ENCODE measurements at regions not wholly inside any gene's neighbourhood (a gene's known extent, or its start where the extent isn't known, plus 50 kb on each side); places are given as distances from the start of the nearest gene placed in this dataset.
"Not testable (repeated sequence)": the region's sequence is repeated elsewhere in the genome, so short reads cannot be mapped to it uniquely, and the experiment has no call there.

GRCh38 chr22:22117864-22118544, 126.6 kb upstream of the VPREB1 start:
- DNase-seq: not testable (repeated sequence)

GRCh38 chr22:22116997-22117770, 127.4 kb upstream of the VPREB1 start:
- DNase-seq: not testable (repeated sequence)

GRCh38 chr22:22113701-22114100, 130.9 kb upstream of the VPREB1 start:
- DNase-seq: no peak

- no peak for DNase-seq
Measured at GRCh38 chr22:22112533-22113294, 130.1 kb upstream of the TOP3B start.

- DNase-seq: no peak
Measured at GRCh38 chr22:22111983-22112382, 129.4 kb upstream of the TOP3B start.

GRCh38 chr22:22111267-22111751, 128.7 kb upstream of the TOP3B start:
- DNase-seq: no peak

GRCh38 chr22:22110548-22111266, 128.1 kb upstream of the TOP3B start:
- peak in 1 of 2 experiments; percentile 23 for DNase-seq

- no peak for DNase-seq
Measured at GRCh38 chr22:22109693-22110466, 127.3 kb upstream of the TOP3B start.

- no peak for DNase-seq
Measured at GRCh38 chr22:22106855-22107254, 124.3 kb upstream of the TOP3B start.

GRCh38 chr22:22105364-22105763, 122.8 kb upstream of the TOP3B start:
- DNase-seq: no peak

- DNase-seq: peak in 1 of 2 experiments; percentile 4
Measured at GRCh38 chr22:22103078-22103875, 120.7 kb upstream of the TOP3B start.

- peak; percentile 17 to 47 for DNase-seq
Measured at GRCh38 chr22:22099833-22100812, 117.5 kb upstream of the TOP3B start.

GRCh38 chr22:22099194-22099486, 116.6 kb upstream of the TOP3B start:
- no peak for DNase-seq

- no peak for DNase-seq
Measured at GRCh38 chr22:22098457-22099193, 116.0 kb upstream of the TOP3B start.

GRCh38 chr22:22097727-22098228, 115.2 kb upstream of the TOP3B start:
- DNase-seq: no peak

- DNase-seq: no peak
Measured at GRCh38 chr22:22094921-22095320, 112.3 kb upstream of the TOP3B start.

- no peak for DNase-seq
Measured at GRCh38 chr22:22094514-22094913, 111.9 kb upstream of the TOP3B start.

GRCh38 chr22:22093743-22094142, 111.2 kb upstream of the TOP3B start:
- DNase-seq: no peak

GRCh38 chr22:22092974-22093373, 110.4 kb upstream of the TOP3B start:
- DNase-seq: no peak

All from Kasumi-1 (cell line).